OCI-LY7 (cell line): ENCODE measurements at regions not wholly inside any gene's neighbourhood (a gene's known extent, or its start where the extent isn't known, plus 50 kb on each side); places are given as distances from the start of the nearest gene placed in this dataset.

ENCODE experiments used
- BruUV-seq: library from RNA; stranded (reverse); fragments of 400-500 nt; replicated peaks from 2 replicates; lab custom pipeline; 2021; lab: Mats Ljungman, UMichigan
- CTCF ChIA-PET: fragments of 300-600 bp; sonication (Branson Sonifier 250); formaldehyde crosslinking; loops from one replicate; lab custom pipeline; 2022; ENCODE audit warnings: antibody characterized with exemption; ENCODE audit not compliant: unreplicated experiment; lab: Charles Lee
- POLR2A ChIA-PET: fragments of 300-600 bp; sonication (Branson Sonifier 250); formaldehyde crosslinking; loops from one replicate; lab custom pipeline; 2022; ENCODE audit warnings: antibody characterized with exemption; lab: Charles Lee
- DNase-seq: peaks from one replicate; pipeline ENCODE4 v3.0.0-alpha.2; 2015; ENCODE audit warnings: low spot score
- H2AFZ ChIP-seq: fragments of 200-600 bp; sonication (generic), shearing (Covaris generic); 2 replicates; pipeline ENCODE4 v1.6.1; 2014; ENCODE audit warnings: mild to moderate bottlenecking, antibody characterized with exemption, low read length, moderate library complexity
- H3K27ac ChIP-seq: fragments of 200-600 bp; sonication (generic); 2 replicates; pipeline ENCODE4 v1.5.1; 2014; ENCODE audit warnings: mixed run types, low read depth, mild to moderate bottlenecking, moderate library complexity, low read length, inconsistent platforms; ENCODE audit not compliant: poor library complexity, severe bottlenecking
- H3K36me3 ChIP-seq: fragments of 200-600 bp; sonication (generic); 2 replicates; pipeline ENCODE4 v1.6.1; 2014; ENCODE audit warnings: mild to moderate bottlenecking, antibody characterized with exemption, low read length, moderate library complexity, mixed read lengths; ENCODE audit not compliant: insufficient read depth
- H3K4me1 ChIP-seq: fragments of 200-600 bp; sonication (generic); 2 replicates; pipeline ENCODE4 v1.5.1; 2014; ENCODE audit warnings: mild to moderate bottlenecking, low read length; ENCODE audit not compliant: insufficient read depth, poor library complexity, severe bottlenecking
- H3K4me2 ChIP-seq: fragments of 200-600 bp; sonication (generic); 2 replicates; pipeline ENCODE4 v1.6.1; 2014; ENCODE audit warnings: mild to moderate bottlenecking, low read length
- H3K4me3 ChIP-seq: fragments of 200-600 bp; sonication (generic); 2 replicates; pipeline ENCODE4 v1.5.1; 2014; ENCODE audit warnings: mild to moderate bottlenecking, low read depth, low read length; ENCODE audit not compliant: poor library complexity, severe bottlenecking
- H3K79me2 ChIP-seq: fragments of 200-600 bp; sonication (generic); 2 replicates; pipeline ENCODE4 v1.6.1; 2016; ENCODE audit warnings: low read depth, mild to moderate bottlenecking, low read length, moderate library complexity, mixed read lengths; ENCODE audit not compliant: insufficient read depth
- H3K9me2 ChIP-seq: fragments of 200-600 bp; sonication (generic); 2 replicates; pipeline ENCODE4 v1.6.1; 2016; ENCODE audit warnings: mild to moderate bottlenecking, low read length, mixed read lengths; ENCODE audit not compliant: insufficient read depth
- H3K9me3 ChIP-seq: fragments of 200-600 bp; sonication (generic); 2 replicates; pipeline ENCODE4 v1.6.1; 2014; ENCODE audit warnings: mild to moderate bottlenecking, mixed run types, low read length, mixed read lengths
- H4K20me1 ChIP-seq: fragments of 200-600 bp; sonication (generic); 2 replicates; pipeline ENCODE4 v1.6.1; 2014; ENCODE audit warnings: mild to moderate bottlenecking, antibody characterized with exemption, low read length, moderate library complexity, mixed read lengths; ENCODE audit not compliant: insufficient read depth
- EZH2phosphoT487 ChIP-seq: fragments of 200-600 bp; sonication (generic); IDR thresholded peaks from 2 replicates; pipeline ENCODE4 v1.6.1; 2018; ENCODE audit warnings: low read depth, borderline replicate concordance, mild to moderate bottlenecking, mixed run types, antibody characterized with exemption, low read length, moderate library complexity, mixed read lengths
- intact Hi-C: fragments of 100-400 bp; cut with micrococcal nuclease; formaldehyde crosslinking; loops from one replicate; pipeline ENCODE4 v1.10.0; 2022; ENCODE audit not compliant: unreplicated experiment
- TF ChIP-seq, protein P1 (sequence below): fragments of 200-600 bp; sonication (generic); conservative IDR thresholded peaks from 2 replicates; pipeline ENCODE4 v1.5.1; 2014; ENCODE audit warnings: mild to moderate bottlenecking, antibody characterized with exemption, low read length, moderate library complexity, mixed read lengths

DNA sequence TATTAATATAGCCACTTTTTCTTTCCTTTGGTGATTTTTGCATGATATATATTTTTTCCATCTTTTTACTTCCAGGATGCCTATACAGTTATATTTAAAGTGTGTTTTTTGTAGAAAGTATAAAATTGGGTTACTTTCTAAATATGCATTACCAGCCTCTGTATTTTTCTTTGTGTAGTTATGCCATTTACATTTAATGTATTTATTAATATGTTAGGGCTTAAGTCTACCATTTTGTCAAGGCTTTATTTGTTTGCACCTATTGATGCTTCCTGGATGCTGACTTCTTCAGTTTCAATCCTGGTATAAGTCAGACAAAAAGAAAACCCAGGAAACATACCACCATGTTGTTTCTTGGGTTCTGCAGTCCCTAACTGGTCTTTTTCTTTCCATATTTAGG, 911.1 kb upstream of the GOT2 start:
- H3K4me2 ChIP-seq: no peak overlapping the region
- no peak overlapping the region for H3K4me3 ChIP-seq
- no peak for TF ChIP-seq EZH2phosphoT487
- TF ChIP-seq, protein P1, sequence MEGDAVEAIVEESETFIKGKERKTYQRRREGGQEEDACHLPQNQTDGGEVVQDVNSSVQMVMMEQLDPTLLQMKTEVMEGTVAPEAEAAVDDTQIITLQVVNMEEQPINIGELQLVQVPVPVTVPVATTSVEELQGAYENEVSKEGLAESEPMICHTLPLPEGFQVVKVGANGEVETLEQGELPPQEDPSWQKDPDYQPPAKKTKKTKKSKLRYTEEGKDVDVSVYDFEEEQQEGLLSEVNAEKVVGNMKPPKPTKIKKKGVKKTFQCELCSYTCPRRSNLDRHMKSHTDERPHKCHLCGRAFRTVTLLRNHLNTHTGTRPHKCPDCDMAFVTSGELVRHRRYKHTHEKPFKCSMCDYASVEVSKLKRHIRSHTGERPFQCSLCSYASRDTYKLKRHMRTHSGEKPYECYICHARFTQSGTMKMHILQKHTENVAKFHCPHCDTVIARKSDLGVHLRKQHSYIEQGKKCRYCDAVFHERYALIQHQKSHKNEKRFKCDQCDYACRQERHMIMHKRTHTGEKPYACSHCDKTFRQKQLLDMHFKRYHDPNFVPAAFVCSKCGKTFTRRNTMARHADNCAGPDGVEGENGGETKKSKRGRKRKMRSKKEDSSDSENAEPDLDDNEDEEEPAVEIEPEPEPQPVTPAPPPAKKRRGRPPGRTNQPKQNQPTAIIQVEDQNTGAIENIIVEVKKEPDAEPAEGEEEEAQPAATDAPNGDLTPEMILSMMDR: no peak
- H3K9me2 ChIP-seq: no peaks in the 10 kb centered on the region
- no peaks in the 10 kb centered on the region for H3K4me1 ChIP-seq
- no peak for DNase-seq
- H3K79me2 ChIP-seq: no peaks in the 10 kb centered on the region
- BruUV-seq: no TSS peak
- intact Hi-C loops: no loop called here
- ChIA-PET POLR2A (no interaction called here), CTCF (no interaction called here)
- H4K20me1 ChIP-seq: no peaks in the 10 kb centered on the region
- no peak overlapping the region for H2AFZ ChIP-seq
- no peak overlapping the region for H3K27ac ChIP-seq
- H3K9me3 ChIP-seq: no peaks in the 10 kb centered on the region
- no peaks in the 10 kb centered on the region for H3K36me3 ChIP-seq

DNA sequence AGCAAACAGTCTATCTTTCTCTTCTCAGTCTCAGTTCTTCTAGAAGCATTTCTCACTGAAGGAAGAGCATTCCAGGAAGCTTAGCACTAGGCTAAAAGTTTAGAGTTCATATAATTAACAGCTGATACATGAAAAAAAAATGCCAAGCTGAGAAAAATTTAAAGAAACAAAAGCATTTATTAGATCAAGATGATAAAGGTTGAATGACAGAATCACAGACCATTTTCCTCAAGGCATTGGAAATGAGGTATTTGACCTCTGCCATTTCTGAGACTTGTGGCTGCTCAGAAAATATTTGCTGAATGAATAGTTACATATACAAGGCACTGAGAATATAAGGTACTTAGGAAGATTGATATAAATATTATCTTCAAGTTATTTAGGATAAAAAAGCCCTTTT, 901.6 kb upstream of the GOT2 start:
- TF ChIP-seq EZH2phosphoT487: no peak
- TF ChIP-seq, protein P1: no peak
- intact Hi-C loops: no loop called here
- H3K4me1 ChIP-seq: no peaks in the 10 kb centered on the region
- H3K79me2 ChIP-seq: no peaks in the 10 kb centered on the region
- BruUV-seq: no TSS peak
- ChIA-PET POLR2A (interaction anchor here (0.9 kb wide), 1 partner anchor 17 kb away, joined by 3 read pairs; no protein-coding TSS in a partner anchor), CTCF (no interaction called here)
- H3K4me3 ChIP-seq: no peak overlapping the region
- H4K20me1 ChIP-seq: no peaks in the 10 kb centered on the region
- no peak for DNase-seq
- H3K9me3 ChIP-seq: no peaks in the 10 kb centered on the region
- no peaks in the 10 kb centered on the region for H3K36me3 ChIP-seq
- H2AFZ ChIP-seq: no peak overlapping the region
- H3K9me2 ChIP-seq: no peaks in the 10 kb centered on the region
- H3K4me2 ChIP-seq: no peak overlapping the region
- H3K27ac ChIP-seq: no peak overlapping the region

DNA sequence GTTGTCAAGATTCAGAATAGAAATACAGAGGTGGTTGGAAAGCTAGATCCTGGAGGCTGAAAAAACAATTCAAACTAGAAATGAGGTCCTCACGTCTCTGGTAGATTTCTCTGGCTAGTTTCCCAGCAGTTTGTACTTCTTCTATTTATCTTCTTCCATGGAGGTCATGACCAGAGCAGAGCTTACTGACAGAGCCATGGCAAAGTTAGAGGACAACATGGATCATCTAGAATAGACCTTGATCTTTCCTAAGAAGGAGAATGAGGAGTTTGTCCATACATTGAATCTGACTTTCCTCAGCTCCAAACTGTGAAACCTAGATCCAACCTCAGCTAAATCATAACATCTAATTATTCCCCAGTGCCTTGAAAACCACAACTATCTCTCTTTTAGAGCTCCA, 900.8 kb upstream of the GOT2 start:
- Histone ChIP-seq H3K9me2 (no peaks in the 10 kb centered on the region), H3K9me3 (no peaks in the 10 kb centered on the region), H3K79me2 (no peaks in the 10 kb centered on the region), H3K4me2 (no peak overlapping the region), H3K4me3 (no peak overlapping the region), H4K20me1 (no peaks in the 10 kb centered on the region), H2AFZ (no peak overlapping the region), H3K36me3 (no peaks in the 10 kb centered on the region), H3K27ac (no peak overlapping the region), H3K4me1 (no peaks in the 10 kb centered on the region)
- CTCF ChIA-PET: no interaction called here
- BruUV-seq: no TSS peak
- POLR2A ChIA-PET: interaction anchor here (0.9 kb wide), 1 partner anchor 18 kb away, joined by 3 read pairs; no protein-coding TSS in a partner anchor
- no peak for DNase-seq
- intact Hi-C loops: no loop called here
- no peak for TF ChIP-seq EZH2phosphoT487
- TF ChIP-seq, protein P1: no peak
